Limb (tissue), 2 donors: ENCODE measurements at regions not wholly inside any gene's neighbourhood (a gene's known extent, or its start where the extent isn't known, plus 50 kb on each side); places are given as distances from the start of the nearest gene placed in this dataset.
"Not testable (repeated sequence)": the region's sequence is repeated elsewhere in the genome, so short reads cannot be mapped to it uniquely, and the experiment has no call there.

Experiments used
- DNase-seq, 2 donors: peaks; one replicate each; pipeline ENCODE4 v3.0.0-alpha.2; 2016; ENCODE audit errors: extremely low spot score in 2 of 2

GRCh38 chr15:37397266-37398022, 297.1 kb upstream of the MEIS2 start:
- no peak for DNase-seq

GRCh38 chr15:37416103-37416502, 315.8 kb upstream of the MEIS2 start:
- no peak for DNase-seq

GRCh38 chr15:37425541-37425940, 325.2 kb upstream of the MEIS2 start:
- no peak for DNase-seq

- DNase-seq = not testable (repeated sequence)
These were observed 327.0 kb upstream of the MEIS2 start for GRCh38 chr15:37427393-37427792.

GRCh38 chr15:37446921-37447320, 346.6 kb upstream of the MEIS2 start:
- DNase-seq = no peak

GRCh38 chr15:37452498-37452897, 352.1 kb upstream of the MEIS2 start:
- no peak for DNase-seq

GRCh38 chr15:37480482-37480881, 380.1 kb upstream of the MEIS2 start:
- DNase-seq = no peak

- no peak for DNase-seq
These were observed 380.8 kb upstream of the MEIS2 start for GRCh38 chr15:37481126-37481525.

GRCh38 chr15:37483779-37484178, 383.4 kb upstream of the MEIS2 start:
- no peak for DNase-seq

GRCh38 chr15:37485056-37485455, 384.7 kb upstream of the MEIS2 start:
- DNase-seq = no peak

- DNase-seq = no peak
These were observed 390.4 kb upstream of the MEIS2 start for GRCh38 chr15:37490707-37491106.

GRCh38 chr15:37516621-37517020, 416.3 kb upstream of the MEIS2 start:
- no peak for DNase-seq

- DNase-seq = no peak
These were observed 417.0 kb upstream of the MEIS2 start for GRCh38 chr15:37517191-37517895.

GRCh38 chr15:37518436-37518835, 416.0 kb upstream of the TMCO5A start:
- no peak for DNase-seq

- no peak for DNase-seq
These were observed 414.4 kb upstream of the TMCO5A start for GRCh38 chr15:37520026-37520425.

GRCh38 chr15:37520882-37521281, 413.6 kb upstream of the TMCO5A start:
- DNase-seq = no peak

- DNase-seq = no peak
These were observed 409.8 kb upstream of the TMCO5A start for GRCh38 chr15:37524601-37525000.

- DNase-seq = no peak
These were observed 406.0 kb upstream of the TMCO5A start for GRCh38 chr15:37528432-37528831.

- no peak for DNase-seq
These were observed 397.4 kb upstream of the TMCO5A start for GRCh38 chr15:37536967-37537605.

- DNase-seq = no peak
These were observed 396.6 kb upstream of the TMCO5A start for GRCh38 chr15:37537802-37538201.

GRCh38 chr15:37548116-37548515, 386.3 kb upstream of the TMCO5A start:
- DNase-seq = no peak

GRCh38 chr15:37550360-37551024, 383.9 kb upstream of the TMCO5A start:
- peak in 1 of 2 donors; percentile 20 for DNase-seq
